OCI-LY3 (cell line): ENCODE measurements at regions not wholly inside any gene's neighbourhood (a gene's known extent, or its start where the extent isn't known, plus 50 kb on each side); places are given as distances from the start of the nearest gene placed in this dataset.

ENCODE experiments used
- EZH2phosphoT487 ChIP-seq: fragments of 200-600 bp; shearing (Covaris generic); IDR thresholded peaks from 2 replicates; pipeline ENCODE4 v1.6.1; 2018; ENCODE audit warnings: antibody characterized with exemption, mixed run types, low read depth
- TF ChIP-seq, protein P1 (sequence below): fragments of 200-600, 300-600 bp; sonication (generic); IDR thresholded peaks from 2 replicates; pipeline ENCODE4 v1.5.1; 2014; ENCODE audit warnings: antibody characterized with exemption, low read length, low read depth

DNA sequence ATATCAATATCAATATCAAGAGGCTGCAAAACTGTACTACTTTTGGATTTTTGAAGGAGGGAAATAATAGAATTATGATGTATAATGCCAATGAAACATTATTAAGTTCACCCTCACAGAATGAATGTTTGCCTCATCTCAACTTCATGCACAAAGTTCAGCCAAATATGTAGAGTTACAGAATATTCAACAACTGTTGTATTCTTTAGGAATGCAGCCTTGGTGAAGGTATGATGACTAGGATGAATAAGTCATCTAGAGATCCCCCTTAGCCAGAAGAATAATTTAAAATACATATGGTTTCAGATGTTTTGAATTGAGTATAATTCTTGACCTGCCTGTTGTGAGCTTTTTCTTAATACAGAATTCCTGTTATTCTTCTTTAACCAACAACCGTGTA lies 308.3 kb downstream of the COX7C start:
- TF ChIP-seq, protein P1, sequence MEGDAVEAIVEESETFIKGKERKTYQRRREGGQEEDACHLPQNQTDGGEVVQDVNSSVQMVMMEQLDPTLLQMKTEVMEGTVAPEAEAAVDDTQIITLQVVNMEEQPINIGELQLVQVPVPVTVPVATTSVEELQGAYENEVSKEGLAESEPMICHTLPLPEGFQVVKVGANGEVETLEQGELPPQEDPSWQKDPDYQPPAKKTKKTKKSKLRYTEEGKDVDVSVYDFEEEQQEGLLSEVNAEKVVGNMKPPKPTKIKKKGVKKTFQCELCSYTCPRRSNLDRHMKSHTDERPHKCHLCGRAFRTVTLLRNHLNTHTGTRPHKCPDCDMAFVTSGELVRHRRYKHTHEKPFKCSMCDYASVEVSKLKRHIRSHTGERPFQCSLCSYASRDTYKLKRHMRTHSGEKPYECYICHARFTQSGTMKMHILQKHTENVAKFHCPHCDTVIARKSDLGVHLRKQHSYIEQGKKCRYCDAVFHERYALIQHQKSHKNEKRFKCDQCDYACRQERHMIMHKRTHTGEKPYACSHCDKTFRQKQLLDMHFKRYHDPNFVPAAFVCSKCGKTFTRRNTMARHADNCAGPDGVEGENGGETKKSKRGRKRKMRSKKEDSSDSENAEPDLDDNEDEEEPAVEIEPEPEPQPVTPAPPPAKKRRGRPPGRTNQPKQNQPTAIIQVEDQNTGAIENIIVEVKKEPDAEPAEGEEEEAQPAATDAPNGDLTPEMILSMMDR, result no peak
- TF ChIP-seq EZH2phosphoT487, result no peak
